NCI-H748 (cell line): ENCODE measurements at regions not wholly inside any gene's neighbourhood (a gene's known extent, or its start where the extent isn't known, plus 50 kb on each side); places are given as distances from the start of the nearest gene placed in this dataset.
"Not testable (repeated sequence)": the region's sequence is repeated elsewhere in the genome, so short reads cannot be mapped to it uniquely, and the experiment has no call there.

Experiments used
- DNase-seq: peaks from one replicate; lab custom pipeline; 2025; ENCODE audit not compliant: unreplicated experiment; lab: John Stamatoyannopoulos, UW

DNA sequence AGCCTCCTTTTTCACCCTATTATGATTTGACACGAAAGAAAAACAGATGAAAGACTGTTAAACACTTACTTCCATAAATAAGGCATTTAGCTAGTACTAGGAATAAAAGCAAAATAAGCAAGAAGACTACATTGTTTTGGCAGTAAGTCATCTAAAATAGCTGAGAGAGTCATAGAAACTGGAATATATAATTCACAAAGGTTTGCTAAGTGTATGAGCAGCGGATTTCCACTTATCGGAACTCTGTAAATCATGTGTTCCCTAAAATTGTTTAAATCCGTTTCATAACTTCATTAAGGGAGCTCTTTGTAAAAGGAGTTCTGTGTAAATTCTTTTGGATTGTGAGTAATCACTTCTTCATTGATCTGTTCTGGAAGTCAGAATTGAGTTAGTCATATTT lies 202.5 kb upstream of the CBLB start:
- DNase-seq, result no peak

- not testable (repeated sequence) for DNase-seq
Measured at GRCh38 chr3:106072596-106072995, 203.8 kb upstream of the CBLB start.

- not testable (repeated sequence) for DNase-seq
Measured at GRCh38 chr3:106073806-106074205, 205.0 kb upstream of the CBLB start.

DNA sequence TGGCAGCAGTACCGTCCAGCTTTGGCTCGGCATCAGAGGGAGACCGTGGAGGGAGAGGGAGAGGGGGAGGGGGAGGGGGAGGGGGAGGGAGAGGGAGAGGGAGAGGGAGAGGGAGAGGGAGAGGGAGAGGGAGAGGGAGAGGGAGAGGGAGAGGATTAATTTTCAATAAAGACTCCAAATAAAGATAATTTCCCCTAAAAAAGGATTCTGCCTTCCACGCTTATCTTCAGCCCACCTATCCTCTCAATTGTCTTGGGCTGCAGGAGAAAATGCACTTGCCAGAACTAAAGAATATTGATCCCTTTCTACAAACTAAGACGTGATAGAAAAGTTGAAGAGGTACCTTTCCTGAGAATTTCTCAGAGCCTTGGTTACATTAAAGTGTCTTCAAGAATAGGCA lies 206.9 kb upstream of the CBLB start:
- not testable (repeated sequence) for DNase-seq

- no peak for DNase-seq
Measured at GRCh38 chr3:106078635-106079034, 209.8 kb upstream of the CBLB start.

DNA sequence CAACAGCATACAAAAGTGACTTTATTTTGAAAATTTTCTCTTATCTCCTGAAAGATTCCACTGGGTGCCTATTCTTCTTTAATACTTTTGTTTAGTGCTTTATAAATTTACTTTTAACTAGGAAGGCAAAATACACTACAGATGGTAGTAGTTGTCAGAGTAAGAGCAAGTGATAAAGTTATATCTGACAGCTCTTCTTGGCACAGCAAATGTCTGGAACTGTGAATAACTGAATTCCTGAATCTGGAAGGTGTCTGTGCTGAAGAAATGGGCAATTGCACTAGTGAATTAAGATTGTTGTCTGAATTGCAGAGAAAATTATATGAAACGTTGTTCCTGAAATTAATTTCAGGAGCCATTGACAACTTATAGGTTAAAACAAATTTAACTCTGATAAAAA lies 213.8 kb upstream of the CBLB start:
- DNase-seq, result no peak

DNA sequence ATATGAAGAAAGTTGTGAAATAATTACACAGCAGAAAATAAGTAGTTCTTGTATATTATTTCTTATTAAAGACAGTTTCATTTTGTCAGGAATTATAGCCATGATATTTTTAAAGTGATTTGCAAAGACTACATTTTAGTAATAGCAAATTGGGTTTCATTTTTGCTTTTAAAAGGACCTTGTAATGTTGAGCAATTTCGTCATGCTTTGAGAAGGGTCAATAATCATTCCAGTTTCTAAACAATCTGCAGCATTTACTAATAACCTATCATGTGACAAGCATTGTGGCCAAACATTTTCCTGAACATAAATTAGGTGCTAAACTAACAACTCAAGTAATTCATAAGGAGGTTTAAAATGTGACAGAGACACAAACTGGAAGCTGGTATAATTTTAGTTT lies 214.4 kb upstream of the CBLB start:
- DNase-seq, result no peak

DNA sequence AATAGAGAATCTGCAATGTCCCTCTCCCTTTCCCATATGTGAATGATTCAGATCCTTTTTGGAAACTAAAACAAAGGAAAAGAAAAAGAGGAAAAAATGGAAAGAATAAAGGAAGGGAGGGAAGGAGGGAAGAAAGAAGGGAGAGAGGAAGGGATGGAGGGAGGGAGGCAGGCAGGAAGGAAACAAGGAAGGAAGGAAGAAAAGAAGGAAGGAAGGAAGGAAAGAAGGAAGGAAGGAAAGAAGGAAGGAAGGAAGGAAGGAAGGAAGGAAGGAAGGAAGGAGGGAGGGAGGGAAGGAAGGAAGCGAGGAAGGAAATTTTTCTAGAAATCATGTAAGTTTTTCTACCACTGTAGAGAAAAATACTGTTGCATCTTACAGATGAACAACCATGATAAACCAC lies 215.0 kb upstream of the CBLB start:
- no peak for DNase-seq

DNA sequence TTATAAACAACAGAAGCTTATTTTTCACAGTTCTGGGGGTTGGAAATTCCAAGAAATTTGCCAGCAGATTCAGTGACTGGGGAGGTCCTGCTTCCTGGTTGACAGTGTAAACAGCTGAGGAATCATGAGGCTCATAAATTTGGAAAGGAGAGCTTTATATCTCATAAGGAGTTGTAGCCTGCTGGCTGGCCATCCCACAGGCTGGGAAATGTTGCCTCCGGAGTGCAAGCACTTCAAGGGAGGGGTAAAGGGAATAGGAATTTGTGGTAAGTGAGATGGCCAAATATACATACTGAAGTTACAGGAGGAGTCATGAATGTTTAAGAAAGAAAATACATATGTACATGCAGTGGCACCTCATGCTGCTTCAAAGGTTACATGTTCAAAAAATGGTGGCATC lies 217.2 kb upstream of the CBLB start:
- no peak for DNase-seq

DNA sequence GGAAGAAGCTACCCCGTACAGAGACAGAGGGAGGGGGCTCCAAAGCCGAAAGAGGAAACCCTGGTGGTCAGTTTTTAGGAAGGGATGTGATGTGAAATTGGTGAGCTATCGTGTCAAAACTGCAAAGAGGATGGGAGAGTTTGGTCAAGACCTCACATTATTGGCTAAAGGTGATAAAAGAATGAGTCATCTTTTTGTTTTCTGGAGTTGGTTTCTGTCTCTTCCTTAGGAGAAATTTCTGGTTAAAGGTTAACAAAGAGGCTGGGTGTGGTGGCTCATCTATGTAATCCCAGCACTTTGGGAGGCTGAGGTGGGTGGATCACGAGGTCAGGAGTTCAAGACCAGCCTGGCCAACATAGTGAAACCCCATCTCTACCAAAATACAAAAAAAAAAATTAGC lies 217.8 kb upstream of the CBLB start:
- DNase-seq, result no peak

DNA sequence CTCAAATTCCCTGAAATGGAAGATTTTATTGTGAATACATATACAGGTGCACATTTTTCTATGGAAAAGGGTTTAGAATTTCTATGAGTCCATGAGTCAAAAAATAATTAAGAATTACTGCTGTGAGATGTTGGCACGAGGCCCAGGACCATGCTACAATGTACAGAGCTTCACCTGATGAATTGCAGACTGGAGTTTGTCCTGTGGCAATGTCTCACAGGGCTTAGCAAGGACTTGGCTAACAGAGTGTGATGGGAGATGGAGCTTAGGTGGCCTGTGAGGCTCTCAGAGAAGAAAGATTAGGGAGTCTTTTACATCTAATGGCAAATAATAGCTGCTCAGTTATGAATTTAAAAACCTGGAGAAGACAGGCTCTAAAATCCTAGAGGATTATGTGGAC lies 219.5 kb upstream of the CBLB start:
- no peak for DNase-seq

DNA sequence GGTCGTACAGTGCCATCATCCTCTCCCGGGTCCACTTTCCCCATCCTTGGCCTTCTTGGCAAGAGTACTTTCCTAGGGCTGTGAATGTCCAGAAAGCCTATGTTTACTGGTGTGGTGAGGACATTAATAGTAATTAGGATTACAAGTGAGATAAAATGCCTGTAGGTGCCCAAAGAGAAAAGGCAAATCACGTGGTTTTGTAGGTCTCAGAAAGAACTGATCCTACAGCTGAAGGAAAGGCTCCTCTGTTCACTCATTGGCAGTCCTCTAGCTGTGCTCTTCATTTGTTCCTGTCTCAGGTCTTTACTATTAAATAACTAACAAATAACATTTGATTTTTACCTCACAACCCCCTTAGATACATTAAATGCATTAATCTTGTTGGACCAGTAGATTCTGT lies 220.1 kb upstream of the CBLB start:
- no peak for DNase-seq

DNA sequence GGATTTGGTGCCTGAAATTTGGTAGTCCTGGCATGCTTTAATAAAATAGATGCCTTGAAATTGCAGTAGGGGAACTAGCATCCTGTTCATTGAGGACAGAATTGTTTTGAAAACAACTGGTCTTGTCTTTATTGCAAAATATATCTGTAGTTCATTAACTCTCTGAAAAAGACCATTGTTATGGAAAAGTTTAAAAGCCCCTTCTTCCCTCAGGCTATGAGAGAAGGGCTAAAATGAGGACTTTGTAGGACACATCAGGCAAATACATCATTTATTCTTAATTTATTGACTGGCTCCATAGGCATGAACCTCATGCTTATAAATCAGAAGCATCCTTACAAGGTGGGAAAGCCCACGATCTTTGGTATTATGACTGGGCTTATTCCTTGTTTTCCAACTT lies 221.0 kb upstream of the CBLB start:
- DNase-seq, result no peak

- DNase-seq, result no peak
Measured at GRCh38 chr3:106092792-106093191, 224.0 kb upstream of the CBLB start.

- DNase-seq, result no peak
Measured at GRCh38 chr3:106093616-106094015, 224.8 kb upstream of the CBLB start.

- no peak for DNase-seq
Measured at GRCh38 chr3:106097817-106098435, 229.1 kb upstream of the CBLB start.

DNA sequence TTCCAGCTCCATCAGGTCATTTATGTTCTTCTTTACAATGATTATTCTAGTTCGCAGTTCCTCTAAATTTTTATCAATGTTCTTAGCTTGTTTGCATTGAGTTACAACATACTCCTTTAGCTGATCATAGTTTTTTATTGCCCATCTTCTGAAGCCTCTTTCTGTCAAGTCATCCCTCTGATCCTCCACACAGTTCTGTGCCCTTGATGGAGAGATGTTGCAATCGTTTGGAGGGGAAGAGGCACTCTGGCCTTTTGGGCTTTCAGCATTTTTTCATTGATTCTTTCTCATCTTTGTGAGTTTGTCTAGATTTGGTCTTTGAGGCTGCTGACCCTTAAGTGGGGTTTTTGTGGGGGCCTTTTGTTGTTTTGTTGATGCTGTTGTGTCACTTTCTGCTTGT lies 234.6 kb upstream of the CBLB start:
- DNase-seq, result no peak

- DNase-seq, result no peak
Measured at GRCh38 chr3:106104078-106104477, 235.3 kb upstream of the CBLB start.

DNA sequence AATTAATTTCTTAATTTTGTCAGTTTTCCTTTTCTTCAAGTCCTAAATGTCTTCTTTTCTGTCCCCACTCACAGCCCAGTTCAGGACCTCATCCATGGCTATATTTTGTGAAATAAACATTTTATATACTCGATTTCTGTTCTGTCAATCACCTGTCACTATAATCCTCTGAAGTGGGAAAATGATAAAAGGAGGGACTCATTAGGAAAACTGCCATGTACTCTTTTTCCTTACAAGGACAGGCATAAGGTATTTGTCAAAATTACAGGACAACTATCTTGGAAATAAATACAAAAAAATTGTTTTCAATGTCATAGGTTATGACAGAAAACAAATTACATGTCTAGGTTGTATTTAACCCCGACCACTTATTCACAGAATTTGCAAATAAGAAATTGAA lies 240.1 kb upstream of the CBLB start:
- DNase-seq, result no peak

DNA sequence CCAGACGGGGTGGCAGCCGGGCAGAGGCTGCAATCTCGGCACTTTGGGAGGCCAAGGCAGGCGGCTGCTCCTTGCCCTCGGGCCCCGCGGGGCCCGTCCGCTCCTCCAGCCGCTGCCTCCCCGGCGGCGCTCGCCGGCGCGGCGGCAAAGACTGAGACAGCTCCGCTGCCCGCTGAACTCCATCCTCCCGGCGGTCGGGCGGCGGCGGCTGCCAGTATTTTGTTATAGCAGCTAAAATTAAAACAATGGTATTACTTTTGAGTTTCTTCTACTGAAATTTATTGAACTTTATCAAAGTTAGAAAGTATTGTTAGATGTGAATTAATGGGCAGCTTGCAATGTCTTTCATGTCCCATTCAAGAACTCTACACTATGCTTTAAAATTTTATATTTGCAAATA lies 243.7 kb upstream of the CBLB start:
- not testable (repeated sequence) for DNase-seq

- DNase-seq, result no peak
Measured at GRCh38 chr3:106113747-106114146, 244.9 kb upstream of the CBLB start.

DNA sequence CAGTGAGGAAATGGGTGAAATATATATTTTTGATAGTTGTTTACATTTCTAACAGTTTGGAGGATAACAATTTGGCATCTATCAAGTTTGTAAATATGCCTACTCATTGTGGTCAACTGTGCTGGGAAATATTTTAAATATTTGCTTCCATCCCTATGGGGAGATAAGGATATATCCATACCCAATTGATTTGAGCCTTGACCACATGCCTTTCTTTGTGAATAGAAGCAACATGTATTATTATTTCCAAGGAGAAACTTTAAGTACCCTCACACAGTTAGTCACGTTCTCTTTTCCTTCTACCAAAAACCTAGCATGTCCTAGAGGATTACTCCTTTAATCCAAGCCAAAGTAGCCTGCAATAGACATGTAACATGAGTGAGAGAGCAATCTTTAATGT lies 245.4 kb upstream of the CBLB start:
- DNase-seq, result no peak

GRCh38 chr3:106114848-106115247 lies 246.0 kb upstream of the CBLB start:
- DNase-seq, result no peak

GRCh38 chr3:106115557-106115956 lies 246.7 kb upstream of the CBLB start:
- DNase-seq, result no peak
